DND-41 (cell line): ENCODE measurements at regions not wholly inside any gene's neighbourhood (a gene's known extent, or its start where the extent isn't known, plus 50 kb on each side); places are given as distances from the start of the nearest gene placed in this dataset.

Experiments
- EZH2 ChIP-seq: IDR thresholded peaks from 3 replicates; pipeline ENCODE4 v1.6.1; 2012; ENCODE audit warnings: borderline replicate concordance, low read depth, mild to moderate bottlenecking, moderate library complexity, low read length, inconsistent platforms; ENCODE audit not compliant: severe bottlenecking
- TF ChIP-seq, protein P1 (sequence below): IDR thresholded peaks from 2 replicates; pipeline ENCODE4 v1.5.1; 2012; ENCODE audit warnings: borderline replicate concordance, low read length, moderate library complexity, mild to moderate bottlenecking; ENCODE audit not compliant: poor library complexity, severe bottlenecking; ENCODE audit errors: extremely low read depth

- TF ChIP-seq, protein P1, sequence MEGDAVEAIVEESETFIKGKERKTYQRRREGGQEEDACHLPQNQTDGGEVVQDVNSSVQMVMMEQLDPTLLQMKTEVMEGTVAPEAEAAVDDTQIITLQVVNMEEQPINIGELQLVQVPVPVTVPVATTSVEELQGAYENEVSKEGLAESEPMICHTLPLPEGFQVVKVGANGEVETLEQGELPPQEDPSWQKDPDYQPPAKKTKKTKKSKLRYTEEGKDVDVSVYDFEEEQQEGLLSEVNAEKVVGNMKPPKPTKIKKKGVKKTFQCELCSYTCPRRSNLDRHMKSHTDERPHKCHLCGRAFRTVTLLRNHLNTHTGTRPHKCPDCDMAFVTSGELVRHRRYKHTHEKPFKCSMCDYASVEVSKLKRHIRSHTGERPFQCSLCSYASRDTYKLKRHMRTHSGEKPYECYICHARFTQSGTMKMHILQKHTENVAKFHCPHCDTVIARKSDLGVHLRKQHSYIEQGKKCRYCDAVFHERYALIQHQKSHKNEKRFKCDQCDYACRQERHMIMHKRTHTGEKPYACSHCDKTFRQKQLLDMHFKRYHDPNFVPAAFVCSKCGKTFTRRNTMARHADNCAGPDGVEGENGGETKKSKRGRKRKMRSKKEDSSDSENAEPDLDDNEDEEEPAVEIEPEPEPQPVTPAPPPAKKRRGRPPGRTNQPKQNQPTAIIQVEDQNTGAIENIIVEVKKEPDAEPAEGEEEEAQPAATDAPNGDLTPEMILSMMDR = no peak
- TF ChIP-seq EZH2 = no peak
Measured at GRCh38 chr11:34806875-34807274, 109.3 kb downstream of the APIP start.
